GM19455 (cell line): ENCODE measurements at regions not wholly inside any gene's neighbourhood (a gene's known extent, or its start where the extent isn't known, plus 50 kb on each side); places are given as distances from the start of the nearest gene placed in this dataset.

ENCODE experiments used
- ATAC-seq: cut with Tn5 transposase; IDR thresholded peaks from one replicate; pipeline ENCODE4 v1.9.1; 2021; ENCODE audit not compliant: unreplicated experiment

DNA sequence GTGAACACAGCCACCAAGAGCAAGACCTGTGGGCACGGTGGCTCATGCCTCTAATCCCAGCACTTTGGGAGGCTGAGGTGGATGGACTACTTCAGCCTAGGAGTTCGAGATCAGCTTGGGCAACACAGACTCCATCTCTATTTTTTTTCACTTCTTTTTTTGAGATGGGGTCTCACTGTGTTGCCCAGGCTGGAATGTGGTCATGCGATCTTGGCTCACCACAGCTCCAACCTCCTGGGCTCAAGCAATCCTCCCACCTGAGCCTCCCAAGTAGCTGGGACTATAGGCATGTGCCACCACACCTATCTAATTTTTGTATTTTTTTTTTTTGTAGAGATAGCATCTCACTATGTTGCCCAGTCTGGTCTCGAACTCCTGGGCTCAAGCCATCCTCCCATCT lies 54.4 kb upstream of the SPRED2 start:
- ATAC-seq: no peak

DNA sequence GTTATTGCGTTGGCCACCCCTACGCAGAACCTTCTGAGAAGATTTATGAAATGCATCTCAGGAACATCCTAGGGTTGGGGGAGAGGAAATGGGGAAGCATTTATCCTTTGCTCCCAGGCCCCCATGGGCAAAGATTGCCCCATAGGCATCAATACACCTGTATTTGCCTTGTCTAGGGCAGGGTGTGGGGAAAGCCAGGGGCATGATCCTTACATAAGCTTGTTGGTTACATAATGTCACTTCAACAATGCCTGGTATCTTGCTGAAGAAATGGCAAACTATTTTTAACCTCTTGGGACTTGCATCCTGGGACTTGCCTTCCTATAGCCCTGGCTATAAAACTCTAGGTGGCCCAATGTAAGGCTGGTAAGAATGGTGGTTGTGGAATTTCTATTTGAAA lies 53.9 kb upstream of the SPRED2 start:
- ATAC-seq: no peak

DNA sequence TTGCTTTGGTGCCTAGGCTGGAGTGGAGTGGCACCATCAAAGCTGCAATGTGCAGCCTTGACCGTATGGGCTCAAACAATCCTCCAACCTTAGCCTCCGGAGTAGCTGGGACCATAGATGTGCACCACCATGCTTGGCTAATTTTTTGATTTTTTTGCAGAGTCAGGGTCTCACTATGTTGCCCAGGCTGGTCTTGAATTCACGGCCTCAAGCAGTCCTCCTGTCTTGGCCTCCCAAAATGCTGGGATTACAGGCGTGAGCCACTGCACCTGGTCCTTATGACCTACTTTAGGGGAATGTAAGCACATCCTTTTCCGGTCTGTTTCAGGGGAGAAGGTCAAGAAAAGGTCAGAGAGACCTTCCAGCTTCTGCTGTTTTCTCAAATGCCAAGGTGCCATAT lies 53.4 kb upstream of the SPRED2 start:
- no peak for ATAC-seq

DNA sequence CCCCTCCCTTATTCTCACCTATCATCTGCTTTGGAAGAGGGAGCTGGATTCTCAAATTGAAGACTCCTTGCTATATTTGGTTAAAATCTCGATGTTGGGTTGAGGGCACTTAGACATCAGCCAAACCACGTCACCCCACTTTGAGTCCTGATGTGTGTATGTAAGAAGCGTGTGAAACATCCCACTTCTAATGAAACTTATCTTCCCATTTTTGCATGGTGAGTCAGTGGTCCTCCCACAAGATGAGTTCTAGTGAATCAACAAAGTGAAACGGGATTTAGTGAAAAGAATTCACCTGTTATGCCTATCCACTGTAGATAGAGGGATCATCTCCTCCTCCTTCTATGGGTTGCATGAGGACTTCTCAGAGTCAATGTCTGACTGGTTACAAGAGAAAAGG lies 51.4 kb upstream of the SPRED2 start:
- no peak for ATAC-seq

DNA sequence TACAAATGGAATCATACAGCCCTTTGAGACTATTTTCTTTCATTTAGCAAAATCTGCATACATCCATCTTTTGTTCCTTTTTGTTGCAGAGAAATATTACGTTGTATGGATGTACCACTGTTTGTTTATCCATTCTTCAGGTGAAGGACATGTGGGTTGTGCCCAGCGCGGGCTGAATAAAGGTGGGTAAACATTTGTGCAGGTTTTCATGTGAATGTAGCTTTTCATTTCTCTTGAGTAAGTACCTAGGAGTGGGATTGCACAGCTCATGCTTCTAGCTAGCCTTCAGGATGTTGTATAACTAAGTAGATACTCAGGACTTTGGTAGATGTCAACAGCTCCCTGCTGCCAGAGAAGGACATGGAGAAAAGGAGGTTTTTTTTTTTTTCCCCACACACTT lies 50.6 kb upstream of the SPRED2 start:
- no peak for ATAC-seq
